Neural progenitor cell (in vitro differentiated cells): ENCODE measurements at regions not wholly inside any gene's neighbourhood (a gene's known extent, or its start where the extent isn't known, plus 50 kb on each side); places are given as distances from the start of the nearest gene placed in this dataset.

Experiments
- EZH2 ChIP-seq: fragments of 200-600 bp; sonication (generic); IDR thresholded peaks from 2 replicates; pipeline ENCODE4 v1.6.1; 2017; ENCODE audit warnings: antibody characterized with exemption, mild to moderate bottlenecking, moderate library complexity
- EZH2phosphoT487 ChIP-seq: fragments of 200-600 bp; sonication (generic); IDR thresholded peaks from 2 replicates; pipeline ENCODE4 v1.6.1; 2017; ENCODE audit warnings: antibody characterized with exemption
- TF ChIP-seq, protein P1 (sequence below): fragments of 200-600 bp; sonication (generic); IDR thresholded peaks from 2 replicates; pipeline ENCODE4 v1.5.1; 2017; ENCODE audit warnings: antibody characterized with exemption, mild to moderate bottlenecking

DNA sequence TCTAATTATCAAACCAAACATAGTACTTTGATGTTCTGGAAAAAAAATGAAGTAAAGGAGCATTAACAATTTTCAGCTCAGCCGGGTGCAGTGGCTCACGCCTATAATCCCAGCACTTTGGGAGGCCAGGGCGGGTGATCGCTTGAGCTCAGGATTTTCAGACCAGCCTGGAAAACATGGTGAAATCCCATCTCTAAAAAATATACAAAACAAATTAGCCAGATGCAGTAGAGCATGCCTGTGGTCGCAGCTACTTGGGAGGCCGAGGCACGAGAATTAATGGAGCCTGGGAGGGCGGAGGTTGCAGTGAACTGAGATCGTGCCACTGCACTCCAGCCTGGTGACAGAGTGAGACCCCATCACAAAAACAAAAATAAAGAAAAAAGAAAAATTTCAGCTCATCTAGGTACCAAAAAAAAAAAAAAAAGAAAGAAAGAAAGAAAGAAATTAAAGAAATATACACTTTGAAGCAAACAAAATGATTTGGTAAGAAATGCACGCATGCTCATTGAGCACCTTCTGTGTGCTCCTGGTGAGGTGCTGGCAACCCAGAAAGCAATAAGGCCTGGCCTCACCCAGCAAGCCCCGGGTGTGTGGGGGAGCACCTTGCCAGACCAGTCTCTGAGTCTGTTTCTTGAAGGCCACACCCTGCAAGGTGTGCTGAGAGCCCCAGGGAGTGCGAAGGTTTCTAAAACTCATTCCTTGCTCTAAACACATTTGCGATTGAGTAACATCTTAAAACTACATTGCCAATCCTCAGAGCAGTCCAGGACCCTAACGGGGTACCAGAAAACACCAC, 133.5 kb downstream of the TFCP2L1 start:
- TF ChIP-seq, protein P1, sequence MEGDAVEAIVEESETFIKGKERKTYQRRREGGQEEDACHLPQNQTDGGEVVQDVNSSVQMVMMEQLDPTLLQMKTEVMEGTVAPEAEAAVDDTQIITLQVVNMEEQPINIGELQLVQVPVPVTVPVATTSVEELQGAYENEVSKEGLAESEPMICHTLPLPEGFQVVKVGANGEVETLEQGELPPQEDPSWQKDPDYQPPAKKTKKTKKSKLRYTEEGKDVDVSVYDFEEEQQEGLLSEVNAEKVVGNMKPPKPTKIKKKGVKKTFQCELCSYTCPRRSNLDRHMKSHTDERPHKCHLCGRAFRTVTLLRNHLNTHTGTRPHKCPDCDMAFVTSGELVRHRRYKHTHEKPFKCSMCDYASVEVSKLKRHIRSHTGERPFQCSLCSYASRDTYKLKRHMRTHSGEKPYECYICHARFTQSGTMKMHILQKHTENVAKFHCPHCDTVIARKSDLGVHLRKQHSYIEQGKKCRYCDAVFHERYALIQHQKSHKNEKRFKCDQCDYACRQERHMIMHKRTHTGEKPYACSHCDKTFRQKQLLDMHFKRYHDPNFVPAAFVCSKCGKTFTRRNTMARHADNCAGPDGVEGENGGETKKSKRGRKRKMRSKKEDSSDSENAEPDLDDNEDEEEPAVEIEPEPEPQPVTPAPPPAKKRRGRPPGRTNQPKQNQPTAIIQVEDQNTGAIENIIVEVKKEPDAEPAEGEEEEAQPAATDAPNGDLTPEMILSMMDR: no peak
- TF ChIP-seq EZH2 (no peak), EZH2phosphoT487 (no peak)
